Activated CD4-positive, alpha-beta T cell treated with anti-CD3 and anti-CD28 coated beads for 4 hours (primary cell): ENCODE measurements at regions not wholly inside any gene's neighbourhood (a gene's known extent, or its start where the extent isn't known, plus 50 kb on each side); places are given as distances from the start of the nearest gene placed in this dataset.

Source experiments
- DNase-seq, 2 donors: peaks; one replicate each; pipeline ENCODE4 v3.0.0-alpha.2; 2020

DNA sequence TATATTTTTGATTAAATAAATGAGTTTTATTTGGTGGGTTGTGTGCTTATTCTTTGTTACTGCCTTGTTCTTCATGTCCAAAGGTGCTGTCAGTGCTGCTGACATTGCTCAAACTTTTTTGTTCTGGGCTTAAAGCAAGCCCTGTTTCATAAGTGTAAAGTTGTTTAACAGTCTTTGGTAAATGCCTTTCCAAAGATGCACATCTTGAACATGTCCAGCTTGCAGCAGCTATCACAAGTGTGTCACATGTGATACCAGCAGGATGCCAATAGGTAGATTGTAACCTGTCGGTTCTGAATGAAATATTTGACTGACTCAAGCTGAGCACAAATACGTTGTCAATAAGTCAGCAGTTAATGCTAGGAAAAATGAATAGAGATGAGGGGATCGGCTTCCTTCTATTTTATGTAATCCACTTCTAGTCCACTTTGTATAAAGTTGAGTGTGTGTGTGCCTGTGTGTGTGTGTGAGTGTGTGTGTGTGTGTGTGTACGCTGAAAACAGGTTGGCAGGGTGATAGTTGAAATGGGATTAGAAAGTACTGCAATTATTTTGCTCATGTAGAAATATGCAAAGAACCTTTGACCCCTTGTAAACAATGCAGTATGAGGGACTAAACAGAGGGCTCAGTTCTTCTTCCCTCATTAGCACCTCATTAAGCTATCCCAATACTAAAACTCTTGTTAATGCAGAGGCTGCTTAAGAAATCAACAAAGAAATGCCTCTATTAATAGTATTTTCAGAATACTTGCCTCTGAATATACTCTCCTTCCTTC lies 986.5 kb downstream of the TUSC7 start:
- no peak for DNase-seq

DNA sequence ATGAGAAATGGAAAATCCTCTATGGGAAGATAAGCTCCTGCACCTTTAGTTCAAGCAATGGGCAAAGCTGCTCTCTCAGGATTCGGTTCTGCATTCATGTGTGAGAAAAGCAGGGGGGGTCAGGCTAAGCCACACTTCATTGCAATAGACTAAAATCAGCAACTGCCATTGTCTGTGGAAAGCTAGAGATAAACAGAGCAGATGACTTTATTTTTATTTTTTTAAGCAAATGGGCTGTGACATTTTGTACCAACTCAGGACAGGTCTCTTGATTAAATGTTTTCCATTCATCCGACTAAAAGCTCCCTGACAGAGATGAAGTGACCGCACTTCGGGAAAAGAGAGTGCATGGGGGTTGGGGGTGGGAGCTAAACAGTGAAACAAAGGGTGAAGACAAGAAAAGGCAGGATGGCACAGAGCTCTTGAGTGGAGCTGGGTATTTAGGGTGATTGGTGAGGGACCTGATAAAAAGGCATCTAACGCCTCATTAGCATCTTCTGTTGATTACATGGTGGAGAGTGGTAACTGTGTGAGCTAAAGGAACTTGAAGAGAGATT lies 987.4 kb downstream of the TUSC7 start:
- no peak for DNase-seq

DNA sequence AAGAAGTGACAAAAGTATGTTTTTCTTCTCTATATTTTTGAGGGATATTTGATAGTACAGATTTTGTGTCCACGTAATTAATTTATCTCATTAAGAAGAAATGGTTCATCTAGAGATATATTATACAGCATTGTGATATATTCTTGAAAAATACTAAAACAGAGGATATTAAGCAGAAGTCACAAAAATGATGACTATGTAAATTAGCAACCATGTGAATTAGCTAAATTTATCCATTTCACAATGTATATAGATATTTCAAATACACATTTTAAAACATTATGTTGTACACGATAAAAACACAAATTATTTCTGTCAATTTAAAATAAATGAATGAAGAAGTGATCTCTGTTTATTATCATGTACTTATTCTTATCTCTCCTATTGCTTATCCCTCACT lies 989.5 kb downstream of the TUSC7 start:
- DNase-seq, result no peak

DNA sequence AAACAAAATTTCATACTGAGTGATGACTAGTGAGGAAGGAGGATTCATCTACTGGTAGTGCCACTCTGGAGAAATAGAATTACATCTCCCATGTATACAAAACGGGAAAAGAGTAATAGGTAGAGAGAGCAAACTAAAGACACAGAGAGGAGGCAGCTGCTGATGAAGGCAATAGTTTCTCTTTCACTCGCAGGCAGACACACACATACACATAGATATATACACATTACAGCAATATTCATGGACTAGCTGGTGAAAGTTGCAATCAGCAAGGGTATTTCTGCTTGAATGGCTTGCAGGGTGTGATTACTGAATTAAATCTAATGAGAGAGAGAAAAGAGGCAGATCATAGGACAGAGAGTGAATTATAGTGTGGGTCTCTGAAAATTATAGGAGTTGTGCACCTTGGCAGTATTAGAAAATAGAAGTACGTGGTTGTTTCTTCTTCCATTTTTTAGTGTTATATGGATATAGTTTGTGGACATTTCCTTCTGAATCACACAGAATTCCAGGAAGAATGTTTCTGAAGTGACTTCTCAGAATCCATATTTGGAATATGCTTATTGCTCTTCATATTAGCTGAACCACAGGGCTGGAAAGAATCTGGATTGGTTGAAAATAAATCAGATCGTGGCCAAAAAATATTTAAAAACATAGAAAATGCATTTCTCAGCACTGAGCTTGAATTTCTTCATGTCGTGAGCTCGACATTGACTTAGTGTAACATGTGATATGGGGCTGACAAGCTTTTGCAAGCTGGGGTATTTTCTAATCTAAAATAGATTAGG lies 991.2 kb downstream of the TUSC7 start:
- DNase-seq, result no peak

DNA sequence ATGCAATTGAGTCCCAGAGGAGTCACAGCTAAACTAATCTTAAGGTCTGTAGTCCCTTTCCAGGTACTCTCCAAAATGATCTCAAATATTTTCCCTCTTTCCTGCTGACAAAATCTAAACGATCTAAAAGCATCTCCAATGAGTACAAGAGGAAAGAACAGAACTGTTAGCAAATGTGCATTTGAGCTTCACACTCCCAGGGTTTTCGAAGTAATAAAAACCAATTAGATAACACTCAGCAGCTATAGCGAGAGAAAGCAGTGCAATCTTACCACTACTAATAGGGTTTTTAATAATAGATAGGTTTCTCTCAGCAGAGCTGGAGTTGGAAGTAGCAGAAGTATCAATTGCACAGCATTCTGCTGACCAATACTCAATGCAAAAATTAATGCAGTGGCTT lies 995.4 kb downstream of the TUSC7 start:
- no peak for DNase-seq

DNA sequence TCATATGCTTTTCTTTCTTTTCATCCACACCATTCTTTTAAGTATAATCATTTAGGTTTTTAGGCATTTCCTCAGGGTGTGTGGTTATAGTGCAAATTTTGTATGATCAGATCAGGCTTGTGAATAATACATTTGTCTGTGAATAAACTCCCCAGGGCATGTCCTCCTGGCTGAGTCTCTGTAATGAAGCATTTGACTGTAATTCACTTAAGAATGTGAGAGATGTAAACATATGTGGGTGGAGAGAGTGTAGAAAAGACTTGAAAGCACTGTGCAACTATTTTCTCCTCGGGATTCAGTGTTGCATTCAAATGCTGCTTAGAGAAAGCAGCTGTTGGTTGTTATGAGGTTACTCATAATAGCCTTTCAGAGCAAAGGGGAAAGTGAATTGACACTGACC lies 996.5 kb downstream of the TUSC7 start:
- no peak for DNase-seq

DNA sequence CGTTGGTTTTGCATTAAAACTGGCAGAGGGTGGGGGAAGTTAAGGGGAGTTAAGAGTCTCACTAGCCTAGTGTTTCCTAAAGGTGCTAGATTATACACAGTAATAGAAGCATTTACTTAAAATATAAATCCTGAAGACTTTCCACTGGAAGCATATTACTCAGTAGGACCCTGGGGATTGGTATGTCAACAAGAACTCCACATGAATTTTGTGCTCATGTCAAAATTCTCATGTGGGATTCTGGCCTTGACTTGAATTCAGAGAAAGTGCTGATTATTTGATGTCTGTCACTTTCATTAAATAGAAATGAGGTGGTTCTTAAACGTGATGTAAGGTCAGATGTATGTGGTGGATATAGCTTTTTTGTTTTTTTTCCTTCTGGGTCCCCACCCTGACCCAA lies 997.2 kb downstream of the TUSC7 start:
- DNase-seq, result no peak

DNA sequence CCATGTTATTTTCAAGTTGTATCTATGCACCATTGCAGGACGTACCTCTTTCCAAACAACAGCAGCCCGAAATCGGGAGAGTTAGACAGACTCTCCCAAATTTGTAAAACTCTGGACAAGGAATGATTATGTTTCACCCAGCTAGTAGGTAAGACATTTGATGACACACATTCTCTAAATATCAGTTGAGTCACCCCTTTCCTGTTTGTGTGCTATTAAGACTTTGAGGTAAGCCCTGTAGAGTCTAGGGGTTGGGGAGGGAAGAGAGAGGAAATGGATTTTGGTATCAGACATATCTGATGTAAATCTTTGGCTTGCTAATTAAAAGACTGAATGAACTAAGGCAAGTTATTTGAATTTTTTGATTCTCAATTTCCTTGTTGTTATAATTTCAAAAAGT lies 999.0 kb downstream of the TUSC7 start:
- no peak for DNase-seq

DNA sequence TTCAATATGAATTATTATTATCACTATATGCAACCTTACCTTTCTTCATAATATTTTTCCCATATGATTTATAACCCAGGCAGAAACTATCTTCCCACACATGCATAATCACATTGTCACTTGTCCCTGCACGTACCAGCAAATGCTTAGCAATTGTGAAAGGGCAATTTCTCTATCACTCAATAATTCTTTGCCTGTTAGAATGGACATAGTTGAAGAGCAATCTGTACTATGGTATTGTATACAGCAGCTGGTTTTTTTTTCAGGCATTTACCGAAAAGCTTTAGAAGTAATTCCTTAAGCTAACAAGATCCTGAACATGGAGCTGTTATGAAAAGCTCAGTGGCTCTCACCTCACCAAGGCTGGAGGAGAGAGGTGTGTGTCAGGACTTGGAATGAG lies 999.5 kb downstream of the TUSC7 start:
- no peak for DNase-seq

DNA sequence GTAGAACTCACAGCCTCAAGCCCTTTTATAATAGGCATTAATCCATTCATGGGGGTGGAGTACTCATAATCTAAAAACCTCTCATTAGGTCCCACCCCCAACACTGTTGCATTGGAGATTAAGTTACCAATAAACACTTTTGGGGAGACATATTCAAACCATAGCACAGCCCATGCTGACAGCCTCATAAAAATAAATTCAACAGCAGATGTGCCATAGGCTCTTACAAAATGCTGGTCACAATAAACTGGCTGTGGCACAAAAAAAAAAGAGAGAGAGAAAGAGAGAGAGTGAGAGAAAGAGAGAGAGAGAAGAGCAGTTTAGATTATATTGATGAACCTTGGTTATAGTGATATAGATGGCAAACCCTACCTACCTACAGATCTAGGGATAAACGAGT lies 1000.9 kb downstream of the TUSC7 start:
- DNase-seq, result no peak

DNA sequence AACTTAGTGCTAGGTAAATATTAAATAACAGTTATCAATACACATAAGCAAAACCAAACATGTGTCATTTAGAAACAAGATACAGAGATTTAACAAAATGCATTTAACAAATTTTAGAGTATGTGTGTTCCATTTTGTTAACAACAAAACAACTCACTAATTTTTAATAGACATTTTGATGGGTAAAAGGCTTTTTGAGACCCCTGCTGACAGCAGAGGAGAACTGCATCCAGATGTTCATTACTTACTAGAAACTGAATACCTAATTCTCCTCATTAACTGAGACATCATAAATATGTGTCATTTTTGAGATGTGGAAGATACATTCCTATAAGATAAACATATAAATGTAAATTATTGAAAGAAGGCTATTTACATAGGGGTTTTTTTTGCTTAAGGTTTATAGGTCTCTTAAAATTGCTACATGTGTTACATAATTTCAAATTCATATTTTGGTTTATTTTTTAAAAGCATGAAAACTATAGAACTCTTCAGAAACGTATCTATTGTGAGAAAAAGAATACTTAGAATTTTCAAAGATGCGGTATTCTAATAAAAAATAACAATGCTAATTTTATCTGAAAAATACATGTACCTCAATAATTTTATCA lies 1009.8 kb downstream of the TUSC7 start:
- DNase-seq, result no peak

DNA sequence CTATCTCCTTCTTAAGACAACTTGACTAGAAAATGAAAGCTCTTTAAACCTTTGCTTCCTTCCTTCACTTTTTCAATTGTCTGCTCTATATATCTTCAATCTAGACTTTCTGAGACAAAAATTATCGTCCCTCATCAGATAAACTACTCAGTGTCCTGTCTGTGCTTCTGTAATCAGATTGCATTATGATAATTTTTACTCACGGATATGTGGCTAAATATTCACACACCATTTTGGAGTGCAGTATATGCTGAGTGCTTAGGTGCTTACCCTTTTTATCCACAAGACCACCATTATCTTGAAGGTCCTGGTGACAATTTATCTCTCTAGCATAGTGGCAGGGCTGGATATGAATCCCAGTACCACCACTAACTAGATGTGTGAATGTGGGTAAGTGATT lies 1012.3 kb downstream of the TUSC7 start:
- no peak for DNase-seq

DNA sequence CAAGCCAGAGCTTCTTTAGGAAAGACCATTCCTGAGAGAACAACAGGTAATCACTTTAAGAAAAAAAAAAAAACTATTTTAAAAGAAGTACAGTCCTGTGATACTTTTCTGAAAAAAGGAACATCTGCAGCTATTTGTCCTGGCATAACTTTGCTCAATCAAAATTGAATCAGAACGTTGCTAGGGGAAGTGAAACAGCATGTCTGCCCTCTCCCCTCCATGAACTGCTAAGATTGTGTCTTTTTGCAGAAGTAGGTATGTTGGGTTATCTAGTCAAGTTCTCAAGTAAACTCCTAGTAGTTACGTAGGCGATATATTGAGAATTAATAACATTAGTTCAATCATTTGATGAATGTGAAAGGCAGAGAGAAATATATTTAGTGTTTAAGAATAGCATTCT lies 1013.3 kb downstream of the TUSC7 start:
- DNase-seq, result no peak

DNA sequence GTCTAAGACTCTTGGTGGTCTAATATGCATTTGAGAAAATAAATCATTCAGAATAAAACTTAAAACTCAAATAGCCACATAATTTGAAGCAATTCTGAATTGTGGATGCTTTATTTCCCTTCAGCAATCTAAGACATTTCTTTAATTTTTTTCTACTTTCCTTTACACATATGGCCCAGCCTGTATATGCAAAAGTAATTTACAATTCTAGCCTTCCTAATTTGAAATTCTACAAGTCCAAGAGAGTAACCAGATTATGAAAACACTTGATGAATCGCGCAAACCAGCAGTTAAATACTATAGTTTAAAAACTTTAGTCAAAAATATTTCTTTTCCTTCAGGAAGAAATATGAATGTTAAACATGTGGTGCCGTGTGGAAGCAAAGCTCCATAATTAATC lies 1014.2 kb downstream of the TUSC7 start:
- no peak for DNase-seq

DNA sequence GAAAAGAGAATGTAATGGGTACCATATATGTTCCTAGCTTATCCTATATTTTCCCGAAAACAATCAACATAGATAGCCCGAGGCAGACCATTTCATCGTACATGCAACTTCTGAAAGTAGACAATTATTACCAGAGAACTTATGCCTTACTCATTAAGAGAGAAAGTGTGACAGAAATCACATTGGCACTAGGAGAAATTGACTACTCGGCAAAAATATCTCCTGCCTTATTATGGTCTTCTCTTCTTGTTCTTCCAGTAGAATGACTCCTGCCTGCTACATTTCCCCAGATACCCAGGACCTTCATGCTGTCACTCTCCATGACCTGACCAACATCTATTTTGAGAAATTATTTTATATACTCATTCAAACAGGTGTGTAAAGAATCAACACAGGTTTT lies 1015.7 kb downstream of the TUSC7 start:
- DNase-seq, result no peak

DNA sequence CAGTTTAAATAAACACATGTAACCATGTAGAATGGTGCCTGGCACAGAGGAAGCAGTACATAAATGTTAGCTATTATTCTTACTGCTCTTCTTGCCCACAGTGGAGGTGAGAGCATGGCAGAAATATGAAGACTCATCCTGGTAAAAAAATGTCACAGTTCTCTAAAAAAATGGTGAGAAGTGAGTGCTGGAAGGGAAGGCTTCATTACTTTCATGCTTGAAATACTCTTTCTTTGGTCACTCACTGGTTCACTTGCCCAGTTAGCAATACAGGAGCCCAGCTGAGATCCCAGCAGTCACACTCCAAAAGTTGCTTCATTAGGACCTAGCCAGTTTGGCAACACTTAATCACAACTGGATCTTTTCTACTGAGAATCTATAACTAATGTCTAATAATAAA lies 1017.2 kb downstream of the TUSC7 start:
- DNase-seq, result no peak

DNA sequence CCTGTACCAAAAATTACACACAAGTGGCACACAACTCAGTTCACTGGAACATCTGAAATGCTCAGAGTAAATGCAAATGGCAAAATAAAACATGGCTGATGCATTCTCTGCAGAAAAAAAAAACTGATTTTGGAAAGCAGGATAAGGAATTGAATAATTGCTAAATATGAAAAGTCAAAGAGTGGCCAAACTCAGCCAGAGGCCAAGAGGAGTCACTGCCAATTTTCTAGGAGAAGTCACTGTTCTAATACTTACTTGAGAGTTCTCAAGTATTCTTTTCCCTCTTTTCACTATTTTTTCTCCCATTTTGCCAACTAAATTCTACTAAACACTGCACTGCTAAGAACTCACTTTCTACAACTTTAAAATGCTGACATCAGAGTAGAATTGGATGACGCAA lies 1018.6 kb downstream of the TUSC7 start:
- no peak for DNase-seq

DNA sequence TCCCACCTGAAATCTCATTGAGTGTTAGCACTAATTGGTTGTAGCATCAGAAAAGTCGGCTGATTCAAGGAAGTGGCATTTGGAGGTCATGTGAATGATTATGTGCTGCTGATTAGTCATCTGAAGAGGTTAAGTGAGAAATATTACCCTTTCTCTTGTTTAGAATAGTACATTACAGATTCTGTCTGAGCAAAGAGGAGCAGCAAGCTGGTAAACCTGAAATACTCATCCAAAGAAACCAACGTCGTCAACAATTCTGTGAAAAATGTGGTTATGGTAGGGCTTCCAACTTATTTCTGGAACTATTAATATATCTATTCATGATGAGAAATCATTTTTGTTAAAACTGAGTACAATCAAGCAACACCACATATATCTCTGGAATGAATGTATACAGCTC lies 1024.9 kb downstream of the TUSC7 start:
- DNase-seq, result no peak

DNA sequence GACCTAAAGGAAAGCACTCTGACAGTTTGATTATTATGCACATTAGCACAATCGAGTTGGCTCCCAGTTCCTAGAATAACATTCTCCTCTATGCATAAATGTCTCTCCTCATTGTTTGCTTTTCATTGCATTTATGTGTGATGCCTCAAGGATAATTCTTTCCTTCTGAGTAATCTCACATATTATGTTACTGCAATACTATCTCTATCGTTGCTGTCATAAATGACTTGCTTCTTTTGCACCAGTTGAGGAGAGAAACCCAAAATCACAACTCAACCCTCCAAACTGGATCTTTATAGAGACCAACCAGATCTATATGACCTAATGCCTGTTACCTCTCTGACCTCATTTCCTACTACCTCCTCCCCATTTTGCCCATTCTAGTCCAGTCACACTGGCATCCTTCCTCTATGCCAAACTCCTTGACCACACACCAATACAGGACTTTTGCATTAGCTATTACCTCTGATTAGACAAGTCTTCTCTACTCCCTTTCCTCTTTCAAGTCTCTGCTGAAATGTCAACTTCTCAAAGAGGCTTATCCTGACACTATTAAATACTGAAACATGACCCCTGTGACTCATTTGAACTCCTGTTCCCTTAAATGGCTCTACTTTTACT lies 1026.0 kb downstream of the TUSC7 start:
- DNase-seq, result no peak

DNA sequence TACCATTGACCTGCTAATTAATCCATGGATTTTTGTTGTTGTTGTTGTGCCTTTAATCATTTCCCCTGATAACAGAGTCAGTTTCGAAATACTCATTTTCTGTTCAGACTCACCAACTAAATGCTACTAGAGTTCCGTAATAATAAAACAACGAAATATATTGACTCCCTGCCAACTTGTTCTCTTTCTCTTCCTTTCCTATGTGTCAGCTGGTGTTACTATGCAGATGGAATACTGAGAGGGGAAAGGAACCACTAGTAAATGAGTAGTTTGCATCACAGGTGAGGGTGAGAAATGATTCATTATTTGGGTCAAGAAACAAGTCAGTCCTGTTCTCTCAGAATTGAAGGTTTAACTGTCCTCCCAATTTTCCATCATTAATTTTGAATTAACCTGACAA lies 1027.3 kb downstream of the TUSC7 start:
- no peak for DNase-seq

DNA sequence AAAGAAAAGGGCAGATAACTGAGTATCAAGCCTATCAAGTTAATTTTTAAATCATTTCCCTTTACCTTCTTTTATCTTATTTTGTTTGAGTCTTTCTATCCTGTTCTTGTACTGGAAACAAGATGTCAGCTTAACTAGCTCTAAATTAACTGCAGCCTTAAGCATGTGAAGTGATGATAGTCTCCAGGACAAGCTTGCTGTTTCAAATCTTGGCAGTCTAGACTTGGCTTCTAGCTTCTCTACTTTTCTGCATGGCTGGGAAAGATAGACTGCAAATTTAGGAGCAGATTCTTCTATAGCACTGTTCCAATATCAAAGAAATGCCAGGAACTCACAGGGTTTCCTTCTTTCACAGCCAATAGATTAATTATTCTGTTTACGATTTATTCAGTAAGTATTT lies 1034.4 kb downstream of the TUSC7 start:
- DNase-seq, result no peak

DNA sequence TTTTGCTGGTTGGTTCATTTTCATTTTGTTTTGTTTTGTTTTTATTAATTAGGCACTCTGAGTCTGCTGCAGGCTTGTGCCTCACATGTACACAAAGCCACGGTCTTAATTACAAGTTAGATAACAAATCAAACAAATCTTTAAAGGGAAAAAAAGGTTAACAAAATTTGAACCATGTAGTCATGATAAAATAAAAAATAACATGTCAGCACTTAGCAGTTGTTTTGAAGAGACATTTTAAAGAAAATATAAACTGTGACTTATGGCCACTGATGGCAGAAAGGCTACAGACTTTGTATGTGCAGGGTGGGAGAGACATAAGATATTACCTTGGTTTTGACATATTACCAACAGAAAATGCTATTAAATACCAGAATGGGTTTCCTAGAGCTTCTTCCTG lies 1035.4 kb downstream of the TUSC7 start:
- DNase-seq, result no peak

DNA sequence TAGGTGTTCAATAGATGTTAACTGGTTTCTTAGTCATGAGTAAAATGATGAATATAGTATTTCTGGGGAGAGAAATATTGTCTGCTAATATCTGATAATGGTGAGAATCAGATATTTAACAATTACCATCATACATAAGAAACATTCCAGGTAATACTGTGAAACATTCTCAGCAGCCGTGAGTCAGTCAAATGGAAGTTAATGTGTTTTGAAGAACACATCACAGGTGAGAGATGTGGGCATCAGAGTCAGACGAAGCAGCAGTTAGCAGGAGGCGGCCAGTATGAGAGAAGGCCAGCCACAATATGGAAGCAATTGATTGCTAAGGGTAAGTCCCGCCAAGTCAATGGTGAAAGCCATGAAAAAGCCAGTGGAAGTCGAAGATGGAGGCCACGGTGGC lies 1035.9 kb downstream of the TUSC7 start:
- DNase-seq, result no peak

DNA sequence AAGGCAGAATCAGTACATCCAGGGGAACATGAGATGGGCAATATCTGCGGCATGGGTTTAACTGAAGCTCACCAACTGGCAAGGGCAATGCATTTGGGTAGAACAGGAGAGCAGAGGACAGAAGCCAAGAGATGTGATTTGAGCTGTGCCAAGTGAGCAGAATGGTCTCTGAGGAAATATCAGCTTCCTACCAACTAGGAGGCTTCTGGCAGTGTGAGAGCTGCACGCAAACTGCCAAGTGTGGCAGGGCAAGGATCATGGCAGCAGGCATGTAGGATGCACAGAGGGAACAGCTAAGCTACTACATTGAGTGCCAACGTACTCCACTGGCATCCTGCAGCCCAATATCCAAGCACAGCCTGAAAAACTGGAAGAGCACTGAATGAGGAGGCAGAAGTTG lies 1036.5 kb downstream of the TUSC7 start:
- DNase-seq, result no peak
